Gastroesophageal sphincter (tissue), 3 donors: ENCODE measurements at regions not wholly inside any gene's neighbourhood (a gene's known extent, or its start where the extent isn't known, plus 50 kb on each side); places are given as distances from the start of the nearest gene placed in this dataset.

Experiments
- POLR2A ChIP-seq, 2 donors: fragments of 450-650 bp; IDR thresholded peaks; one replicate each; pipeline ENCODE4 v1.6.1; 2017; ENCODE audit warnings: antibody characterized with exemption in 2 of 2, mild to moderate bottlenecking in 2 of 2, moderate library complexity in 1 of 2
- POLR2AphosphoS5 ChIP-seq: sonication (generic); formaldehyde crosslinking; IDR thresholded peaks from one replicate; pipeline ENCODE4 v1.6.1; 2017; ENCODE audit warnings: antibody characterized with exemption
- TF ChIP-seq, protein P1 (sequence below), 4 experiments: fragments of 200-600 bp in 2 of 4; fragments of 450-650 bp in 2 of 4; sonication (generic) in 1 of 4; IDR thresholded peaks; one replicate each; pipeline ENCODE4 v1.5.1; 2017 to 2019; ENCODE audit warnings: antibody characterized with exemption in 4 of 4, mild to moderate bottlenecking in 2 of 4, moderate library complexity in 2 of 4

GRCh38 chr10:78959217-78959923 lies 109.4 kb upstream of the ZMIZ1 start:
- no peak for TF ChIP-seq POLR2A (IDR thresholded peaks at IDR 0.05)
- TF ChIP-seq POLR2AphosphoS5: no peak
- TF ChIP-seq, protein P1, sequence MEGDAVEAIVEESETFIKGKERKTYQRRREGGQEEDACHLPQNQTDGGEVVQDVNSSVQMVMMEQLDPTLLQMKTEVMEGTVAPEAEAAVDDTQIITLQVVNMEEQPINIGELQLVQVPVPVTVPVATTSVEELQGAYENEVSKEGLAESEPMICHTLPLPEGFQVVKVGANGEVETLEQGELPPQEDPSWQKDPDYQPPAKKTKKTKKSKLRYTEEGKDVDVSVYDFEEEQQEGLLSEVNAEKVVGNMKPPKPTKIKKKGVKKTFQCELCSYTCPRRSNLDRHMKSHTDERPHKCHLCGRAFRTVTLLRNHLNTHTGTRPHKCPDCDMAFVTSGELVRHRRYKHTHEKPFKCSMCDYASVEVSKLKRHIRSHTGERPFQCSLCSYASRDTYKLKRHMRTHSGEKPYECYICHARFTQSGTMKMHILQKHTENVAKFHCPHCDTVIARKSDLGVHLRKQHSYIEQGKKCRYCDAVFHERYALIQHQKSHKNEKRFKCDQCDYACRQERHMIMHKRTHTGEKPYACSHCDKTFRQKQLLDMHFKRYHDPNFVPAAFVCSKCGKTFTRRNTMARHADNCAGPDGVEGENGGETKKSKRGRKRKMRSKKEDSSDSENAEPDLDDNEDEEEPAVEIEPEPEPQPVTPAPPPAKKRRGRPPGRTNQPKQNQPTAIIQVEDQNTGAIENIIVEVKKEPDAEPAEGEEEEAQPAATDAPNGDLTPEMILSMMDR (IDR thresholded peaks at IDR 0.05): no peak
